CD4-positive, alpha-beta T cell (primary cell): ENCODE measurements at regions not wholly inside any gene's neighbourhood (a gene's known extent, or its start where the extent isn't known, plus 50 kb on each side); places are given as distances from the start of the nearest gene placed in this dataset.
"Not testable (repeated sequence)": the region's sequence is repeated elsewhere in the genome, so short reads cannot be mapped to it uniquely, and the experiment has no call there.

Source experiments
- ATAC-seq: fragments of 200-7000 bp; cut with Tn5 transposase; one replicate; pipeline ENCODE4 v1.10.0; 2022; ENCODE audit warnings: mild to moderate bottlenecking; ENCODE audit not compliant: poor library complexity
- CTCF ChIA-PET: fragments of 350-600 bp; sonication (Branson Sonifier 250); formaldehyde crosslinking; loops from one replicate; lab custom pipeline; 2021; ENCODE audit warnings: antibody characterized with exemption, inconsistent platforms; lab: Charles Lee
- POLR2A ChIA-PET: fragments of 350-600 bp; sonication (Branson Sonifier 250); formaldehyde crosslinking; loops from one replicate; lab custom pipeline; 2021; ENCODE audit warnings: antibody characterized with exemption, inconsistent platforms; lab: Charles Lee
- DNase-seq, 14 experiments: peaks; one replicate each; pipeline ENCODE4 v3.0.0-alpha.2; 2013 to 2020; ENCODE audit warnings: mixed read lengths in 2 of 14
- H3K27ac ChIP-seq, 2 donors: one replicate each; pipeline versions ENCODE4 v1.5.1 to v1.7.0; 2013; ENCODE audit warnings: low read length in 2 of 2, low read depth in 1 of 2, mild to moderate bottlenecking in 1 of 2
- H3K27me3 ChIP-seq, 2 experiments: 1 replicate in 1 of 2; 2 replicates in 1 of 2; pipeline versions ENCODE4 v1.6.1 to v1.7.0; 2013; ENCODE audit warnings: low read length in 2 of 2, control low read depth in 1 of 2, mild to moderate bottlenecking in 1 of 2, moderate library complexity in 1 of 2; ENCODE audit not compliant: insufficient read depth in 2 of 2, control insufficient read depth in 1 of 2
- H3K36me3 ChIP-seq: one replicate; pipeline ENCODE4 v1.6.1; 2013; ENCODE audit warnings: low read length, control low read depth; ENCODE audit not compliant: insufficient read depth
- H3K4me1 ChIP-seq: one replicate; pipeline ENCODE4 v1.6.1; 2013; ENCODE audit warnings: low read length, control low read depth; ENCODE audit not compliant: insufficient read depth
- H3K4me3 ChIP-seq: one replicate; pipeline ENCODE4 v1.5.1; 2013; ENCODE audit warnings: mild to moderate bottlenecking, low read length, moderate library complexity
- H3K9me3 ChIP-seq, 2 experiments: 1 replicate in 1 of 2; 2 replicates in 1 of 2; pipeline versions ENCODE4 v1.6.1 to v1.7.0; 2013; ENCODE audit warnings: low read length in 2 of 2, mild to moderate bottlenecking in 2 of 2, control low read depth in 1 of 2, moderate library complexity in 1 of 2; ENCODE audit not compliant: control insufficient read depth in 1 of 2, insufficient read depth in 1 of 2
- H3K27ac Mint-ChIP-seq: one replicate; pipeline ENCODE4 v1.8.0; 2020; ENCODE audit warnings: mixed read lengths
- H3K27me3 Mint-ChIP-seq: one replicate; pipeline ENCODE4 v1.8.0; 2021; ENCODE audit warnings: mixed read lengths
- H3K36me3 Mint-ChIP-seq: one replicate; pipeline ENCODE4 v1.8.0; 2021; ENCODE audit warnings: low read depth, mixed read lengths
- H3K4me1 Mint-ChIP-seq: one replicate; pipeline ENCODE4 v1.8.0; 2021; ENCODE audit warnings: low read depth, mixed read lengths
- H3K4me3 Mint-ChIP-seq: one replicate; pipeline ENCODE4 v1.8.0; 2020; ENCODE audit warnings: mild to moderate bottlenecking, mixed read lengths
- H3K9me3 Mint-ChIP-seq: one replicate; pipeline ENCODE4 v1.8.0; 2020; ENCODE audit warnings: mixed read lengths
- intact Hi-C, 2 experiments: fragments of 100-400 bp; cut with DNase I in 1 of 2; cut with micrococcal nuclease in 1 of 2; formaldehyde crosslinking; loops; one replicate each; pipeline versions ENCODE4 v1.15.1 to v1.9.0; 2023 to 2025; cut with DNase I, micrococcal nuclease
- TF ChIP-seq, protein P1 (sequence below): fragments of 200-600 bp; IDR thresholded peaks from one replicate; pipeline ENCODE4 v1.8.0; 2022; ENCODE audit warnings: antibody characterized with exemption, mild to moderate bottlenecking

DNA sequence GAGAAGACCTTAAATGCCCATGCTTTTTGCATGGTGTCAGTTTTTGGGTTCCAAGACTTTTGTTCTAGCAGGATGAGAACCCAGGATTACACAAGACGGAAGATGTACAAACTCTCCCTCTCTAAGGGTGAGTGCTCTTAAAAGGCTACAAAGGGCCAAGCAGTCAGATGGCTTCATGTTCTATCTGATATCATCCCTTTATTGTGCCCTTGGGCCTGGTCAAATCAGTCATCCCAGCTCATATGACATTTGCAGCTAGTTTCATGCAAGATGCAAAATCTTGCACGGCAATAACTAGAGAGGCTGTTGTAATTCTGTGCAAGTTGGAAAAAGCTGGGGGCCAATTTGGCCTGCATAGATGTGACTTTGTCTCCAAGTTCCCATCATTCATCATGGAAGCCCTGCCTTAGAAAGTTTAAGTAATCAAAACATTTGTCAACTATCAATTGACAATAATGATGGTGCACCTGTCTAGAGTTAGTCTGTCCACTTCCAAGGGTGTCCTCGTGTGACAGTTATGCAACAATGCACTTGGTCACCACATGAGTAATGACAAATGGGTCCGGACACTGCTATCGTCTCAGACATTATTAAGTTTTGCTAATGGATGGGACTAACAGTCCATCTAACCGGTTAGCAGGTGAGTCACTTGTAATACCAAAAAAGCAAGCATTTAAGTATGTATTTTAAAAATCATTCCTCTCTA is 58.6 kb upstream of the ZFHX3 start:
- no peaks in the 10 kb centered on the region for H3K36me3 ChIP-seq
- POLR2A ChIA-PET, result no interaction called here
- intact Hi-C loops, result no loop called here
- no peaks in the 10 kb centered on the region for H3K4me1 Mint-ChIP-seq
- H3K36me3 Mint-ChIP-seq, result no peaks in the 10 kb centered on the region
- H3K27ac ChIP-seq, result no peak overlapping the region
- H3K27me3 ChIP-seq, result no peaks in the 10 kb centered on the region
- H3K27me3 Mint-ChIP-seq, result no peaks in the 10 kb centered on the region
- H3K4me1 ChIP-seq, result no peaks in the 10 kb centered on the region
- H3K9me3 ChIP-seq, result peaks cover 0 to 2% of the 10 kb centered on the region in 2 experiments
- H3K9me3 Mint-ChIP-seq, result no peaks in the 10 kb centered on the region
- no peak overlapping the region for H3K4me3 ChIP-seq
- TF ChIP-seq, protein P1, sequence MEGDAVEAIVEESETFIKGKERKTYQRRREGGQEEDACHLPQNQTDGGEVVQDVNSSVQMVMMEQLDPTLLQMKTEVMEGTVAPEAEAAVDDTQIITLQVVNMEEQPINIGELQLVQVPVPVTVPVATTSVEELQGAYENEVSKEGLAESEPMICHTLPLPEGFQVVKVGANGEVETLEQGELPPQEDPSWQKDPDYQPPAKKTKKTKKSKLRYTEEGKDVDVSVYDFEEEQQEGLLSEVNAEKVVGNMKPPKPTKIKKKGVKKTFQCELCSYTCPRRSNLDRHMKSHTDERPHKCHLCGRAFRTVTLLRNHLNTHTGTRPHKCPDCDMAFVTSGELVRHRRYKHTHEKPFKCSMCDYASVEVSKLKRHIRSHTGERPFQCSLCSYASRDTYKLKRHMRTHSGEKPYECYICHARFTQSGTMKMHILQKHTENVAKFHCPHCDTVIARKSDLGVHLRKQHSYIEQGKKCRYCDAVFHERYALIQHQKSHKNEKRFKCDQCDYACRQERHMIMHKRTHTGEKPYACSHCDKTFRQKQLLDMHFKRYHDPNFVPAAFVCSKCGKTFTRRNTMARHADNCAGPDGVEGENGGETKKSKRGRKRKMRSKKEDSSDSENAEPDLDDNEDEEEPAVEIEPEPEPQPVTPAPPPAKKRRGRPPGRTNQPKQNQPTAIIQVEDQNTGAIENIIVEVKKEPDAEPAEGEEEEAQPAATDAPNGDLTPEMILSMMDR, result no peak
- no peak overlapping the region for H3K27ac Mint-ChIP-seq
- DNase-seq (no peak), ATAC-seq (no peak)
- CTCF ChIA-PET, result no interaction called here
- H3K4me3 Mint-ChIP-seq, result no peak overlapping the region

DNA sequence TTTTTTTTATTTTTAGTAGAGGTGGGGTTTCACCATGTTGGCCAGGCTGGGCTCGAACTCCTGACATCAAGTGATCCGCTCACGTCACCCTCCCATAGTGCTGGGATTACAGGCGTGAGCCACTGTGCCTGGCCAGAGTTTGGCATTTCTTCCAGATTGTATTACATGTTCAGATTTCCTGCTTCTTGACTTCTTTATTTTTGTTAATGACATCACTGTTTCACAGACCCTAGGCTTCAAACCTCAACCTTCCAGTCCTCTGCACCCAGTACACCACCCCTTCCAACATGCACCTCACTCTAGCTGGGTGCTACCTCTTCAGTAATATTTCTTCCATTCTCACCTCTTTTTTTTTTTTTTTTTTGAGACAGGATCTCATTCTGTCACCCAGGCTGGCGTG is 53.6 kb upstream of the ZFHX3 start:
- intact Hi-C loops, result no loop called here
- ATAC-seq (no peak), DNase-seq (no peak)
- ChIA-PET POLR2A (no interaction called here), CTCF (interaction anchor here (0.6 kb wide), 1 partner anchor 169 kb away, joined by 3 read pairs; no protein-coding TSS in a partner anchor)
- Mint-ChIP-seq H3K36me3 (no peaks in the 10 kb centered on the region), H3K4me3 (no peak overlapping the region), H3K4me1 (no peaks in the 10 kb centered on the region), H3K9me3 (no peaks in the 10 kb centered on the region), H3K27ac (no peak overlapping the region), H3K27me3 (no peaks in the 10 kb centered on the region)
- H3K27me3 ChIP-seq, result no peaks in the 10 kb centered on the region
- TF ChIP-seq, protein P1, result no peak
- H3K9me3 ChIP-seq, result peaks cover 0 to 5% of the 10 kb centered on the region in 2 experiments
- H3K4me1 ChIP-seq, result no peaks in the 10 kb centered on the region
- no peak overlapping the region for H3K4me3 ChIP-seq
- H3K36me3 ChIP-seq, result no peaks in the 10 kb centered on the region
- H3K27ac ChIP-seq, result no peak overlapping the region

DNA sequence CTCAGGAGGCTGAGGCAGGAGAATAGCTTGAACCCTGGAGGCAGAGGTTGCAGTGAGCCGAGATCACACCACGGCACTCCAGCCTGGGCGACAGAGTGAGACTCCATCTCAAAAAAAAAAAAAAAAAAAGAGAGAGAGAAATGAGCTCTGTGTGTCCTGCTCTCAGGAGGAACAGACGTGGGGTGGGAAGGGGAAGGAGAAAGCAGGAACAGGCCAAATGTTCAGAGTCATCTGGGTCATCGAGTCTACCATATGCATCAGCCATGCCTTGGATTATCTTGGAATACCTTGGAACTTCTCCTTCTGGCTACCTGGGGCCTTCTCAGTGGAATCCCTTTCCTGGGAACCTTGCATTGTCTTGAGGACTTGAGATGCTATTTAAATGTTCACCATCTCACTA is 51.7 kb upstream of the ZFHX3 start:
- H3K27me3 ChIP-seq, H3K9me3 Mint-ChIP-seq, H3K4me1 Mint-ChIP-seq, H3K27ac ChIP-seq, CTCF ChIA-PET, H3K36me3 Mint-ChIP-seq, H3K4me3 ChIP-seq, intact Hi-C loops, POLR2A ChIA-PET, H3K27ac Mint-ChIP-seq, H3K27me3 Mint-ChIP-seq, H3K4me1 ChIP-seq, H3K9me3 ChIP-seq, DNase-seq, H3K36me3 ChIP-seq, ATAC-seq, H3K4me3 Mint-ChIP-seq: not testable (repeated sequence)
